IMR-90 (cell line): ENCODE measurements at regions not wholly inside any gene's neighbourhood (a gene's known extent, or its start where the extent isn't known, plus 50 kb on each side); places are given as distances from the start of the nearest gene placed in this dataset.

Source experiments
- BHLHE40 ChIP-seq: fragments of 150-350 bp; IDR thresholded peaks from 2 replicates; pipeline ENCODE4 v1.6.1; 2016; ENCODE audit warnings: mild to moderate bottlenecking, low read depth, low read length
- CEBPB ChIP-seq: IDR thresholded peaks from 2 replicates; pipeline ENCODE4 v1.6.1; 2012; ENCODE audit warnings: low read depth, low read length, improper control_type of control experiment
- CHD1 ChIP-seq: IDR thresholded peaks from 2 replicates; pipeline ENCODE4 v1.6.1; 2012; ENCODE audit warnings: low read depth, low read length, improper control_type of control experiment
- CTCF ChIP-seq: conservative IDR thresholded peaks from 2 replicates; pipeline ENCODE4 v1.5.1; 2012; ENCODE audit warnings: mild to moderate bottlenecking, low read depth, low read length, improper control_type of control experiment
- FOS ChIP-seq: fragments of 150-350 bp; IDR thresholded peaks from 2 replicates; pipeline ENCODE4 v1.6.1; 2016; ENCODE audit warnings: low read depth, low read length
- MAFK ChIP-seq: IDR thresholded peaks from 2 replicates; pipeline ENCODE4 v1.6.1; 2012; ENCODE audit warnings: low read depth, low read length, improper control_type of control experiment
- MXI1 ChIP-seq: IDR thresholded peaks from 2 replicates; pipeline ENCODE4 v1.6.1; 2012; ENCODE audit warnings: low read depth, mild to moderate bottlenecking, low read length, moderate library complexity, borderline replicate concordance
- POLR2A ChIP-seq: IDR thresholded peaks from 2 replicates; pipeline ENCODE4 v1.6.1; 2012; ENCODE audit warnings: mild to moderate bottlenecking, low read depth, low read length
- RAD21 ChIP-seq: IDR thresholded peaks from 2 replicates; pipeline ENCODE4 v1.6.1; 2012; ENCODE audit warnings: low read length, improper control_type of control experiment
- RCOR1 ChIP-seq: IDR thresholded peaks from 2 replicates; pipeline ENCODE4 v1.6.1; 2012; ENCODE audit warnings: mild to moderate bottlenecking, low read length, improper control_type of control experiment; ENCODE audit not compliant: insufficient replicate concordance
- RFX5 ChIP-seq: IDR thresholded peaks from 2 replicates; pipeline ENCODE4 v1.8.0; 2012; ENCODE audit warnings: low read depth, mild to moderate bottlenecking, low read length, moderate library complexity
- SMC3 ChIP-seq: fragments of 150-350 bp; IDR thresholded peaks from 2 replicates; pipeline ENCODE4 v1.6.1; 2016; ENCODE audit warnings: low read depth, mild to moderate bottlenecking, antibody characterized with exemption, low read length, moderate library complexity
- TF ChIP-seq, protein P1 (sequence below): fragments of 150-350 bp; IDR thresholded peaks from 2 replicates; pipeline ENCODE4 v1.6.1; 2017; ENCODE audit warnings: mild to moderate bottlenecking, antibody characterized with exemption, low read length, low read depth
- TF ChIP-seq, protein P2 (sequence below): fragments of 150-350 bp; IDR thresholded peaks from 2 replicates; pipeline ENCODE4 v1.6.1; 2016; ENCODE audit warnings: low read depth, mild to moderate bottlenecking, low read length, moderate library complexity, borderline replicate concordance

DNA sequence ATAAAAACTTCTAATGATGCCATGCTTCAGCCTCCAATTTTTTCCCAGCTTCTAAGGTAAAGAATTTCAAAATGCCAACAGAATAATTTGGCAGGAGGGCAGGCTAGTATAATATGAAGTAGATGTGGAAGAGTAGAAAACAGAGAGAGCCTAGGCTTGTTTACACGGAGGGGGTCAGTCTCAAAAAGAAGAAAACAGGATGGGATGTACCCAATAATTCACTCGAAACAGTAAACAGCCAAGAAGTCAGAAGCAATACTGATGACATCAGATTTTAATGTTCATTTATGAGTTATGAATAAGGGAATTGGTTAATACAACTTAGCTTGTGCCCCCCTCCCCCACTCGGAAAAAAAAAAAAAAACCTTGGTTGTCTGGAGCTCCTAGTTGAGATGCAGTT lies 422.5 kb downstream of the FOXO1 start:
- TF ChIP-seq CTCF (no peak), SMC3 (no peak), RFX5 (no peak), RAD21 (no peak), FOS (no peak), RCOR1 (no peak), BHLHE40 (no peak), POLR2A (no peak), CEBPB (no peak), CHD1 (no peak), MXI1 (no peak), MAFK (no peak)
- TF ChIP-seq, protein P1, sequence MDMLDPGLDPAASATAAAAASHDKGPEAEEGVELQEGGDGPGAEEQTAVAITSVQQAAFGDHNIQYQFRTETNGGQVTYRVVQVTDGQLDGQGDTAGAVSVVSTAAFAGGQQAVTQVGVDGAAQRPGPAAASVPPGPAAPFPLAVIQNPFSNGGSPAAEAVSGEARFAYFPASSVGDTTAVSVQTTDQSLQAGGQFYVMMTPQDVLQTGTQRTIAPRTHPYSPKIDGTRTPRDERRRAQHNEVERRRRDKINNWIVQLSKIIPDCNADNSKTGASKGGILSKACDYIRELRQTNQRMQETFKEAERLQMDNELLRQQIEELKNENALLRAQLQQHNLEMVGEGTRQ = no peak
- TF ChIP-seq, protein P2, sequence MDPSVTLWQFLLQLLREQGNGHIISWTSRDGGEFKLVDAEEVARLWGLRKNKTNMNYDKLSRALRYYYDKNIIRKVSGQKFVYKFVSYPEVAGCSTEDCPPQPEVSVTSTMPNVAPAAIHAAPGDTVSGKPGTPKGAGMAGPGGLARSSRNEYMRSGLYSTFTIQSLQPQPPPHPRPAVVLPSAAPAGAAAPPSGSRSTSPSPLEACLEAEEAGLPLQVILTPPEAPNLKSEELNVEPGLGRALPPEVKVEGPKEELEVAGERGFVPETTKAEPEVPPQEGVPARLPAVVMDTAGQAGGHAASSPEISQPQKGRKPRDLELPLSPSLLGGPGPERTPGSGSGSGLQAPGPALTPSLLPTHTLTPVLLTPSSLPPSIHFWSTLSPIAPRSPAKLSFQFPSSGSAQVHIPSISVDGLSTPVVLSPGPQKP = no peak
